Renal cortex interstitium (tissue), 11 donors: ENCODE measurements at regions not wholly inside any gene's neighbourhood (a gene's known extent, or its start where the extent isn't known, plus 50 kb on each side); places are given as distances from the start of the nearest gene placed in this dataset.

Experiments
- DNase-seq, 11 donors: peaks; one replicate each; pipeline ENCODE4 v3.0.0-alpha.2; 2013; ENCODE audit warnings: low read depth in 9 of 11, low spot score in 4 of 11; ENCODE audit errors: extremely low read depth in 1 of 11

DNA sequence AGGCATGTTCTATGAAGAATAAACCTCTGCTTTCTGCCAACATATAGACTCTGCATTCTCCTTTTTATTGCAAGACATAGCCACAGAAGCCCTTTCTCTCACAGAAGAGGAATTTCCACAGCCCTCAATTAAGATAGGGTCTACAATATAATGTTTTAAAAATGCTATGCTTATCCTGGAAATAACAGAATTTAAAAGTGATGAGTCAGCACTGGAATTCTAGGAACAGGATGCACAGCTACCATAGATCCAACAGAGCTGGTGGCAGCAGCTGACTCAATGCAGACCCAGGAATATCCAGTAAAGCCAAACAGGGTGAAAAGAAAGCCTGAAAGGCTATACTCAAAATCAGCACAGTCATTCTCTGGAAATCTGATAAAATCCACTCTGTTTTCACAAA lies 866.9 kb downstream of the TRIB2 start:
- no peak for DNase-seq

- DNase-seq = no peak
Measured at GRCh38 chr2:13584020-13584419, 867.3 kb downstream of the TRIB2 start.

- DNase-seq = no peak
Measured at GRCh38 chr2:13585732-13586131, 869.0 kb downstream of the TRIB2 start.

DNA sequence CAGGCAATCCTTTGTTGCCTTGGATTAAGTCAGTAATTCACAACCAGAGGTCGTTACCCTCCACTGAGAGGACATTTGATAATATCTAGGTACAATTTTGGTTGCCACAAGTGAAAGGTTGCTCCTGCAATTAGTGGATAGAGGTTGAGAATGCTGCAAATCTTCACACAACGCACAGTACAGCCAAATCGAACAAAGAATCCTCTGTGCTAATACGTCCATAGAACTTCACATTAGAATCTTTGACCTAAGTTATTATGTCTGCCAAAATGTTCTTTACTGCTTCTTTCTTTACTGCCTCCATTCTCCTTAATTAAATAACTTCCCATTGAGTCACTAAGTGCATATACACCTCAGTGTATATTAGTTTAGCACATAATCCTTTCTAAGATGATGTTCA lies 879.5 kb downstream of the TRIB2 start:
- DNase-seq = no peak

DNA sequence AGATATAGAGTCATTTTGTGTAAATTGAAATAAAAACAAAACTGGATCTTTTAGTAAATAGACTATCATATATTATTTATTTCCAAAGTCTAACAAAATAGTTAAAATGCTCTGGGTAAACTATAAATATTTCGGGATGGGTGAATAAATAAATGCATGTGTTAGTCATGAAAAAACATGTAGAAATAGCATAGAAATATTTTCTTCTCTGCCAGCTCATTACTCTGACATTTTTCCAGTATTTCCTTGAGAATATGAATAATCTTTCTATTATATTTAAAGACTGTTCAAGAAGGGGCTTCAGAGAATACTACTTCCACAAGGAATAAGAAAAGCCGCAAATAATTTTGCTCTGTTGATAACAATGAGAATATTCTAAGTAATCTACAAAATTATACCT lies 880.4 kb downstream of the TRIB2 start:
- no peak for DNase-seq

- no peak for DNase-seq
Measured at GRCh38 chr2:13601506-13601905, 884.8 kb downstream of the TRIB2 start.

- DNase-seq = no peak
Measured at GRCh38 chr2:13604951-13605661, 888.4 kb downstream of the TRIB2 start.

- no peak for DNase-seq
Measured at GRCh38 chr2:13607139-13607538, 890.4 kb downstream of the TRIB2 start.

- DNase-seq = no peak
Measured at GRCh38 chr2:13611939-13612338, 895.2 kb downstream of the TRIB2 start.

DNA sequence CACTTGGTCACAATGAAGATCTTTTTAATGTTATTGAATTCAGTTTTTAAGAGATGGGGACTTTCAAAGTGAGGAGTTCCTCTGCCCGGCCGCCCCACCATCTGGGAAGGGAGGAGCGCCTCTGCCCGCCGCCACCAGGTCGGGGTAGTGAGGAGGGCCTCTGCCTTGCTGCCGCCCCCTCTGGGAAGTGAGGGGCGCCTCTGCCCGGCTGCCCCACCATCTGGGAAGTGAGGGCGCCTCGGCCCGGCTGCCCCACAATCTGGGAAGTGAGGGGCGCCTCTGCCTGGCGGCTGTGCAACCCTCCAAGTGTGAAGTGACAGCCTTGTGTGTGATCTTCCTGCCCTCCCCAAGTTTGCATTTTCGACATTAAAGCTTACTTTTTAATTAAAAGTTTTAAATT lies 899.3 kb downstream of the TRIB2 start:
- no peak for DNase-seq

DNA sequence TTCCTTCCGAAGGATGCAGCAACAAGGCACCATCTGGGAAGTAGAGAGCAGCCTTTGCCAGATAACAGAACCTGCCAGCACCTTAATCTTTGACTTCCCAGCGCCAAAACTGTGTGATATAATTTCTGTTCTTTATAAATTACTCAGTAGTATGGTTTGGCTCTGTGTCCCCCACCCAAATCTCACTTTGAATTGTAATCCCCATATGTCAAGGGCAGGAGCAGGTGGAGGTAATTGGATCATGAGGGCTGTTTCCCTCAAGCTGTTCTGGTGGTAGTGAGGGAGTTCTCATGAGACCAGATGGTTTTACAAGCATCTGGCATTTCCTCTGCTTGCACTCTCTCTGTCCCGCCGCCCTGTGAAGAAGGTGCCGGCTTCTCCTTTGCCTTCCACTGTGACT lies 899.9 kb downstream of the TRIB2 start:
- DNase-seq = no peak

DNA sequence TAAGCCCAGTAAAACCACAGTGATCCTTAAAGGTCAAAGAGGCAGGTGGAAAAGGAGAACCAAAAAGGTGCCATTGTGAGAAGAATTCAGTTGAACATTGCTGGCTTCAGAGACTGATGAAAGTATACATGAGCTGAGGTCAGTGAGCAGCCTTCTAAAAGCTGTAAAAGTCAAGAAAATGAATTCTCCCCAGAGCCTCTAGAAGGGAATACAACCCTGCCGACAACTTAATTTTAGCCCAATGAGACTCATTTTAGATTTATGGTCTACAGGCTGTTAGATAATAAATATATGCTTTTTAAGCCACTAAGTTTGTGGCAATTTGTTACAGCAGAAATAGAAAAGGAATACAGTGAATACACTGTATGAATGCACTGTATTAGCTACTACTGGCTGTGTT lies 911.4 kb downstream of the TRIB2 start:
- no peak for DNase-seq

DNA sequence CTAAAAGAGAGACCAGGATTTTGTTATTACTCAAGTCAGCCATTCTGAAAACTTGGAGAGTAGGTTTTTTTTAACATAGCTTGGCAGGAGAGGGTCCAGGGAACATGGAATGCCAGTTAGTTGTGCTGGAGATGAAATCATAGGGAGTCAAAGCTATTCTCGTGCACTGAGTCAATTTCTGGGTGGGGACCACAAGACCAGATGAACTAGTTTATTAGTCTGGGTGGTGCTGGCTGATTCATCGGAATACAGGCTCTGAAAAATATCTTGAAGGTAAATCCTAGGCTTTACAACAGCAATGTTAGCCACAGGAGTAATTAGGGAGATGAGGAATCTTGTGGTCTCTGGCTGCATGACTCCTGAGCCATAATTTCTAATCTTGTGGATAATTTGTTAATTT lies 921.4 kb downstream of the TRIB2 start:
- no peak for DNase-seq

DNA sequence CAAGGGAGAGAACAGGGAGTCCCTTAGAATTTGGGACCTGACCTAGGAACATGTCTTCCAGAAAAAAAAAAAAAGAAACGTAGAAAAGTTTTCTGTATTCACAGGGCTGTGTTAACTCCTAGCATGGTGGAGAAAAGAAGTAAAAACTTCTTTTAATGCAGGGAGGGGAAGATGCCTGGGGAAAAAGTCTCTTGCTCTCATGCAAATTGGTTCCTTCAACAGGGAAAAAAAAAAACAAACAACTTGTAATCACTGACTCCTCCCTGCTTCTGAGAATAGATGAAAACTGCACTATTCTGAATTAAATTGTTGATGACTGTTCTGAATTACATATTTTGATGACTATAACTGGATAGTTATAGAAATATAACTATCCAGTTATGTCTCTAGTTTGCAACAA lies 933.2 kb downstream of the TRIB2 start:
- DNase-seq = no peak

DNA sequence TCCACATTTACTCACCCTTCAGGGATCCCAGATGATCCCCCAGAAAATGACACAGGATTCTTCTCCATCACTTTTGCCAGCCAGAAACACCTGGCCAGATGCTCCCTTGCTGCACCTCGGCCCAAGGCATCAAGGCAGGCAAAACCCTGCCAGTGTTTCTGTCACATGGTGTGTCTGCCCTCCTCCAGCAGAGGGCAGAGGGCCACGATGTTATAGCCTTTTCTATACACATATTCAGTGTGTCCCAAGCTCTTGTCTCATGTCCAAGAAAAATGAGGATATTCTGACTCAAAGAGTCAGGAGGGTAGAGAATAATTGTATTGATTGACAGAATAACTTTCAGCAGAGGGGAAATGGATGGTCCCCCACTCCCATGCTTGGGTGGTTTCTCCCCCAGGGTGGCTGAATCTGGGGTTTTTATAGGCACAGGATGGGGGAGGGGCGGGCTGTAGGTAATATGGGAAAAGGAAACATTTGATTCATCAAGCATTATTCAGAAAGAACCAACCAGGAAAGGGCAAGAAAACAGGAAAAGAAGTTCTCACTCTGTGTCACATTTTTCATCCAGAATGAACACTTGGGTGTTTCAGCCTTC lies 933.9 kb downstream of the TRIB2 start:
- DNase-seq = no peak

- DNase-seq = no peak
Measured at GRCh38 chr2:13651684-13652131, 935.0 kb downstream of the TRIB2 start.

- no peak for DNase-seq
Measured at GRCh38 chr2:13652531-13653313, 936.0 kb downstream of the TRIB2 start.

- no peak for DNase-seq
Measured at GRCh38 chr2:13654416-13654815, 937.7 kb downstream of the TRIB2 start.

GRCh38 chr2:13660231-13660630 lies 943.5 kb downstream of the TRIB2 start:
- no peak for DNase-seq

DNA sequence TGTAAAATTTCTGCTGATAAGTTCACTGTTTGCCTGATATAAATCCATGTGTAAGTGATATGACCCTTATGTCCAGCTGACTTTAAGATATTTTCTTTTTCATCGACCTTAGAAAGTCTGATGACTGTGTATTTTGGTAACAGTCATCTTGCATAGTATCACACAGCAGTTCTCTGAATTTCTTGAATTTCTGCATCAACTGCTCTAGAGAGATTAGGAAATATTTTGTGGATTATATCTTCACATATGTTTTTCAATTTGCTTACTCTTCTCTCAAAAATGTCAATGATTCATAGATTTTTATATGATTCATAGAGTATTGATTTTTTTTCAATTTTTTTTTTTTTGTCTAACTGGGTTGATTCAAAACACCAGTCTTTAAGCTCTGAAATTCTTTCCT lies 945.3 kb downstream of the TRIB2 start:
- DNase-seq = no peak
